ENCODE measurements at regions not wholly inside any gene's neighbourhood (a gene's known extent, or its start where the extent isn't known, plus 50 kb on each side); places are given as distances from the start of the nearest gene placed in this dataset.

- DNase-seq (ENCODE audit: low spot score): no peak
These were observed 52.0 kb upstream of the NPTX2 start for GRCh38 chr7:98565103-98565502.

DNA sequence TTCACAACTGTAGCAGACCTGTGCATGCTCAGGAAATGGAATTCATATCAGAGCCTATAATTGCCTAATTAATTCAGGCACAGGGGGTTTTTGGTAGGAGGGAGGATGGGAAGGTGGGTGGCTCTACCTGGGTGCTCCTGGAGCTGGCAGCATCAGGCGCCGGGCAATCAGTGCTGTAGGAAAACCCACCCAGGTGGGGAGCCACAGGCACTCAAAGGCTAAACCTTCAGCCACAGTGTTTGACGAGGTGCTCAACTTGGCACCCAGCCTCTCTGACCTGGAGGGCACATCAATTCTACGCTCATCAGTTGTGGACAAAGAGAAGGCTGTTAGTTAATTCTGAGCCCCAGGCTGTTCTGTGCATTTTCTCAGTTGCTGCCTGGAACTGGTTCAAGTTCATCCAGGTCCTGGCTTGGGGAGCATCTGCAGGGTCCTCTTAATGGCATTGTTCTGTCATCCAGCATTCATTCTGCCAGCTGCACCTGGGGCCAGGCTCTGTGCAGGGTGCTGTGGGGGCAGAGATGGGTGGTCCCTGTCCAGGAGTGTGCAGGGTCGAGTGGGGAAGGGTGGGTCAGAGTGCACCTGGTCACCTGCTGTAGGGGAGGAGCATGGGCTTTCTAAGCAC, 54.1 kb upstream of the NPTX2 start:
- DNase-seq (ENCODE audit: low spot score): no peak

DNA sequence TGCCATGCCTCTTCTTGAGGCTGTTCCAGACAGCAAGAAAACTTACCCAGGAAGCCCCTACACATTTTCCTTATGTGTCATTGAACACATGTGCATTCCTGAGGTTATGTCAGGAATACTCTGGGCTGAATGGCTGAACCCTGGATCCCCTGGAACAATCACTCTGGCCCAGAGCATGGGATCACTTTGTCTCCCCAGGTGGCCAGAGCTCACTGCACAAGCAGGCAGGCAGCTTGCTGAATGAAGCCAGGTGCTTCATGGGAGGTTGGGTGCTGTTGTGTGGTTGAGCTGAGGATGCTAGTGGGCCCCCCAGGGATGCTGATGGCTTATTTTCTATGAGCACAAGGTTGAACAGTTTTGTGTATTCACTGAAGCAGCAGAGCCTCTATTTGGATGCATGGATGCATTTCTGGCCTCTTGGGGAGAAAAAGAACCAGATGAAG, 54.7 kb upstream of the NPTX2 start:
- no peak for DNase-seq (ENCODE audit: low spot score)

- no peak for DNase-seq (ENCODE audit: low spot score)
These were observed 57.1 kb upstream of the NPTX2 start for GRCh38 chr7:98559958-98560357.

DNA sequence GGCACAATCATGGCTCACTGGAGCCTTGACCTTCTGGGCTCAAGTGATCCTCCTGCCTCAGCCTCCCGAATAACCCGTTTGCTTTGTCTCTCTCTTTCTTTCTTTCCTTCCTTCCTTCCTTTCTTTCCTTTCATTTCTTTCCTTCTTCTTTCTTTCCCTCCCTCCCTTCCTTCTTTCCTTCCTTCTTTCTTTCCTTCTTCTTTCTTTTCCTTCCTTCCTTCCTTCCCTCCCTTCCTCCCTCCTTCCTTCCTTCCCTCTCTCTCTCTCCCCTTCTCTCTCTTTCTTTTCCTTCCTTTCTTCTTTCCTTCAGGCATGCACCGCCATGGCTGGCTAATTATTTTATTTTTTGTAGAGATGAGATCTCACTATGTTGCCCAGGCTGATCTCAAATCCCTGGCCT, 57.9 kb upstream of the NPTX2 start:
- DNase-seq (ENCODE audit: low spot score): no peak

DNA sequence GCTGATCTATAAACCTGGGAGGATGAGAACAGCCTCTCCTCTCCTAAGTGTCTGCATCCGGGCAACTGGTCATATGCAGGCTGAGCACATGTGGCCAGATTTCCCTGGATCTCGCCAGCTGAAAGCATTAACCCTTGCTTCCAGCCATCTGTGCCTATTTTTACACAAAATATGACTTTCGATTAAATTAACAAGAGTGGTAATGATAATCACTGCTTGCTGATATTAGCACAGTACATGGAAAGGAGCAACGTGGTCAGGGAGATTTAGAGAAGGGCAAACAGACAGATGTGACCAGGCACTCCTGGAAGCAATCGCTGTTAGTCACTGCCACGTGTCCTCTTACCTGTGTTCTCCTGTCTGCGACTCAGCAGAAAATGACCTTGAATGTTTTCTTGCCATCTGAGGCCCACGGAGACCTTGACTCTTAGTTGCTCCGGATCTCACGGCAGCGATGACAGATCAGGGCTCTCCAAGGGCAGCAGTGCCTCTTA, 59.5 kb upstream of the NPTX2 start:
- no peak for DNase-seq (ENCODE audit: low spot score)

- no peak for DNase-seq (ENCODE audit: low spot score)
These were observed 60.8 kb upstream of the NPTX2 start for GRCh38 chr7:98556288-98556687.

DNA sequence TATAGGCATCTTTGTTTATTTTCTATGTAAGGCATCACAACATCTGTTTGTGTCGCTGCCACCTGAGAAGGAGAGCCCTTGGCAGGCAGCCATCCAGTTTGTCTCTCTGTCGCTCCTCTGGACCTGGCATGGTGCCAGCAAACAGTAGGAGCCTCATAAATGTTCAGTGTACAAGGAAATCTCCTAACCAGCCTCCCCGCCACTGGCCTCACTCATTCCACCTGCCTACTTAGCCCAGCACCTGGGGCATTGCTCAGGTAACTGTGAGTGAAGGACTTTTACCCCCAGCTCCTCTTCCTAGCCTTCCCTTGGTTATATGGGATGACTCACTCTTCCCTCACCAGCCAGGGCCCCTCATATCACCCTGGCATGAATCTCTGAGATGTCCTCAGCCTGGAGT, 61.7 kb upstream of the NPTX2 start:
- no peak for DNase-seq (ENCODE audit: low spot score)

DNA sequence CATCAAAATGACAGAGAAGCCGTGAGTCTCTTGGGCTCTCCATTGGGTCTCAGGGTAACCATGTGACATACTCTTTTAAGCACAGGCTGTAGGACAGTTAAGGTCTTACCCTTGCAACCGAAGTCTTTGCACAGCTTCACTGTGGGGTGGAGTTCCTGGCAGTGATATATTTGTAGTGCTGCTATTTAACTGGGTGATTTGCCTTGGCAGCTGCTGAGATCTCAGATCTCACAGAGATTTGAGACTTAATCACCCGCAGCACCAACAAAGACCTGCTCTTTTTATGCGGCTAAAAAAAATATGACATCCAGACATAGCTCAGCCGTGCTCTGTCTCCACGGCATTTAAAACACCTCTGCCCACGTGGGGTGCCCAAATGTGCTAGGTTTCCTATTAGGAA, 63.4 kb upstream of the NPTX2 start:
- DNase-seq (ENCODE audit: low spot score): no peak

DNA sequence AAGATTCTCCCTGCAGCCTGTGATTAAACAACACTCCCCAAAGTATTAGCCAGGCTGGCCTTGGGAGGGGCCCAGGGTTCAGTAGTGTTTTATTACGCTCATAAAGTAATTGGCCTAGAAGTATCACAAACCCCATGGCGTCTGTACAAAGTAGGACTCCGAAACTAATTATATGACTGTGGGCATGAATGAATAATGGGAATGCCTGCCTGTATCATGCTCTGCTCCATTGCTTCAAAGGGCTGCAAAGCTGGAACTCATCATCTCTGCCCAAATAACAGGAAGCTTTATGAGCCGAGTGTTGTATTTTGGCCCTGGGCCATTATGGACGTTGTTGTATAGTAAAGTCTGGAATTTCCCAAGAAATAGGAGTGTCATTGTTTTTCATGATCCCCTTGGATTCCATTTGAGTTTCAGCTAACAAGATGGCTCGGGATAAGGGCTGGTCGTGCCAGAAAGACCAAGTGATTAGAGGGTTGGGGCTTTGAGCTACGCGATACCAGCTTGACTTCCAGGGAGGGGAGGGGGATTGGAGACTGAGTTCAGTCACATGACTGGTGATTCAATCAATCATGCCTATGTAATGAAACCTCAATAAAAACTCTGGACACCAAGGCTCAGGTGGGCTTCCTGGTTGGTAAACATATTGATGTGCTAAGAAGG, 65.3 kb upstream of the NPTX2 start:
- DNase-seq (ENCODE audit: low spot score): no peak

GRCh38 chr7:98548971-98549370, 68.1 kb upstream of the NPTX2 start:
- DNase-seq (ENCODE audit: low spot score): no peak

DNA sequence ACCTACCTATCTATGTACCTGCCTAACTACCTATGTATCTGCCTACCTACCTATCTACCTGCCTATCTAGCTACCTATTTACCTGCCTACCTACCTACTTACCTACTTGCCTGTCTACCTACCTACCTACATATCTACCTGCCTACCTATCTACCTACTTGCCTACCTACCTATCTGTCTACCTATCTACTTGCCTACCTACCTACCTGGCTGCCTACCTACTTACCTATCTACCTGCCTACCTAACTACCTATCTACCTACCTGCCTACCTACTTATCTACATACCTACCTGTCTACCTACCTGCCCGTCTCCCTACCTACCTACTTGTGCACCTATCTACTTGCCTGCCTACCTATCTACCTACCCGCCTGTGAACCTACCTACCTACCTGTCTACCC, 68.7 kb upstream of the NPTX2 start:
- no peak for DNase-seq (ENCODE audit: low spot score)

GRCh38 chr7:98541101-98541500, 76.0 kb upstream of the NPTX2 start:
- no peak for DNase-seq (ENCODE audit: low spot score)

GRCh38 chr7:98539865-98540264, 77.2 kb upstream of the NPTX2 start:
- no peak for DNase-seq (ENCODE audit: low spot score)

DNA sequence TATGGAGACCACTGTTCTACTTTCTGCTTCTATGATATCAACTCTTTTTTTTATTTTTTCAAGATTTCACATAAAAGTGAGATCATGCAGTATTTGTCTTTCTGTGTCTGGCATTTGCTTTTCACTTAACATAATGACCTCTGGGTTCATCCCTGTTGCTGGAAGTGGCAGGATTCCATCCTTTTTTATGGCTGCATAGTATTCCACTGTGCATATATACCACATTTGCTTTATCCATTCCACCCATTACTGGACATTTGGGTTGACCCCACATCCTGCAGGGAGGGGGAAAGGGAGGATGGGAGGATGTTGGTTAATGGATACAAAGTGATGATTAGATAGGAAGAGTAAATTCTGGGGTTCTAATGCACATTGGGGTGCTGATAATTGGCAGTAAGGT, 80.3 kb upstream of the NPTX2 start:
- DNase-seq (ENCODE audit: low spot score): no peak

DNA sequence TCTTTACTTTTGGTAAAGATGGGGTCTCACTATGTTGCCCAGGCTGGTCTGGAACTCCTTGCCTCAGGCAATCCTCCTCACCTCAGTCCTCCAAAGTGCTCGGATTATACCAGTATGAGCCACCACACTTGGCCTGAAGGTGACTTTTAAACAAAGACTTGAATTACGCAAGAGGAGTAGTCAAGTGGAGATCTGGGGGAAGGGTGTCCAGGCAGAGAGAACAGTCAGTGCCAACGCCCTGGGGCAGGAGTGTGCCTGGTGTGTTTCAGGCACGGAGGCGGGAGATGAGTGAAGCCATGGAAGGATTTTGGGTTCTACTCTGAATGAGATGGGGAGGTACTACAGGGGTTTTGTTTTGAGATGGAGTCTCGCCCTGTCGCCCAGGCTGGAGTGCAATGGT, 82.6 kb upstream of the NPTX2 start:
- no peak for DNase-seq (ENCODE audit: low spot score)

DNA sequence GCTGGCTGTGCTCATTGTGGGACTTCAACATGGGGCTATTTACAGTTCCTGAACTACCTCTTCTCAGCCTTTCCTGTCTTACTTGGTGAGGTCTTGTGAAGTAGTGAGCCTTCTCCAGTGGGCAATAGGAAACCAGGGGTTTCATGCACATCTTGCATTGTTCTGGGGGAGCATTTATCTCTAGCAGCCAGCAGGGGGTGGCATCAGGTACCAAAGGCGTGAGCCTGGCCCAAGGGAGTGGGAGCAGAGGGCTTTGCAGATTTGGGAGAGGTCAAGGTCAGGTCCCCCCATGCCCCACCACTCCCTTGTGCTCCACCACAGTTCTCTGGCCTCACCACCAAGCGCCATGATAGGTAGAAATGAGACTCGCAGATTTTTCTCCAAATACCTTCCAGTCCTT, 85.4 kb upstream of the NPTX2 start:
- DNase-seq (ENCODE audit: low spot score): no peak

GRCh38 chr7:98528079-98528478, 89.0 kb upstream of the NPTX2 start:
- DNase-seq (ENCODE audit: low spot score): no peak

GRCh38 chr7:98526059-98526458, 91.0 kb upstream of the NPTX2 start:
- DNase-seq (ENCODE audit: low spot score): no peak

GRCh38 chr7:98521089-98521692, 95.9 kb upstream of the NPTX2 start:
- DNase-seq (ENCODE audit: low spot score): no peak

DNA sequence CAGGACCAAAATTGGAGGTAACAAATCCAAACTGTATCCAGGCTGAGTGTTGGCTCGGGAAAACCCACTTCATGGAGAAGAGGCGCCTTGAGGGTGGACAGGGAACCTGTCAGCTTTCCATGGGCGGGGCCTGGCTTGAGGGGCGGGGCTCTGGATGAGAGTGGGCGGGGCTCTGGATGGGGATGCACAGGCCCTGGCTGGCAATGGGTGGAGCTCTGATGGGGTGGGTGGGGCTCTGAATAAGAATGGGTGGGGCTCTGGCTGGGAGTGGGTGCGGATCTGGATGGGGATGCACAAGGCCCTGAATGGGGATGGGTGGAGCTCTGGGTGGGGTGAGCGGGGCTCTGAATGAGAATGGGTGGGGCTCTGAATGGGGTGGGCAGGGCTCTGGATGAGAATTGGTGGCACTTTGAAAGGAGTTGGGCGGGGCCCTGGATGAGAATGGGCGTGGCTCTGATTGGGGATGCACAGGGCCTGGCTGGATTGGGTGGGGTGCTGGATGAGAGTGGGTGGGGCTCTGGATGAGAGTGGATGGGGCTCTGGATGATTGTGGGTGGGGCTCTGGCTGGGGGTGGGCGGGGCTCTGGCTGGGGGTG, 96.6 kb upstream of the NPTX2 start:
- DNase-seq (ENCODE audit: low spot score): no peak

- DNase-seq (ENCODE audit: low spot score): no peak
These were observed 98.7 kb upstream of the NPTX2 start for GRCh38 chr7:98518159-98518947.

Measured in HuH-7.5 (cell line).